Muscle layer of duodenum (tissue), 2 donors: ENCODE measurements at regions not wholly inside any gene's neighbourhood (a gene's known extent, or its start where the extent isn't known, plus 50 kb on each side); places are given as distances from the start of the nearest gene placed in this dataset.

Experiments used
- H3K27ac ChIP-seq: one replicate; pipeline ENCODE4 v1.7.0; 2013; ENCODE audit warnings: mild to moderate bottlenecking, low read length
- H3K27me3 ChIP-seq: one replicate; pipeline ENCODE4 v1.7.0; 2013; ENCODE audit warnings: low read depth, mild to moderate bottlenecking, control low read depth, low read length
- H3K36me3 ChIP-seq, 2 donors: one replicate each; pipeline ENCODE4 v1.7.0; 2013; ENCODE audit warnings: low read length in 2 of 2, control low read depth in 1 of 2, mild to moderate bottlenecking in 1 of 2; ENCODE audit not compliant: insufficient read depth in 2 of 2, control insufficient read depth in 1 of 2
- H3K4me1 ChIP-seq, 2 donors: one replicate each; pipeline ENCODE4 v1.7.0; 2013; ENCODE audit warnings: low read length in 2 of 2, mild to moderate bottlenecking in 2 of 2, control low read depth in 1 of 2, moderate library complexity in 1 of 2; ENCODE audit not compliant: insufficient read depth in 2 of 2, control insufficient read depth in 1 of 2
- H3K4me3 ChIP-seq, 2 donors: one replicate each; pipeline ENCODE4 v1.7.0; 2013; ENCODE audit warnings: low read length in 2 of 2, low read depth in 1 of 2, mild to moderate bottlenecking in 1 of 2
- H3K9me3 ChIP-seq, 2 donors: one replicate each; pipeline ENCODE4 v1.7.0; 2013; ENCODE audit warnings: low read length in 2 of 2, control low read depth in 1 of 2, mild to moderate bottlenecking in 1 of 2; ENCODE audit not compliant: control insufficient read depth in 1 of 2
- donor health status: healthy.

GRCh38 chr13:110773480-110773879 lies 60.0 kb downstream of the ING1 start:
- H3K36me3 ChIP-seq, result no peaks in the 10 kb centered on the region
- H3K4me3 ChIP-seq, result no peak overlapping the region
- H3K27ac ChIP-seq, result no peak overlapping the region
- H3K27me3 ChIP-seq, result no peaks in the 10 kb centered on the region
- H3K4me1 ChIP-seq, result no peaks in the 10 kb centered on the region
- H3K9me3 ChIP-seq, result no peaks in the 10 kb centered on the region

- no peaks in the 10 kb centered on the region for H3K9me3 ChIP-seq
These were observed 60.6 kb downstream of the ING1 start for GRCh38 chr13:110774051-110774450.

GRCh38 chr13:110774490-110774889 lies 61.0 kb downstream of the ING1 start:
- no peak overlapping the region for H3K27ac ChIP-seq
- H3K4me1 ChIP-seq, result no peaks in the 10 kb centered on the region
- no peaks in the 10 kb centered on the region for H3K36me3 ChIP-seq
- no peaks in the 10 kb centered on the region for H3K27me3 ChIP-seq
- no peak overlapping the region for H3K4me3 ChIP-seq
- H3K9me3 ChIP-seq, result no peaks in the 10 kb centered on the region

More at GRCh38 chr13:110774051-110774450, 60.6 kb downstream of the ING1 start:
- no peak overlapping the region for H3K27ac ChIP-seq
- no peaks in the 10 kb centered on the region for H3K36me3 ChIP-seq
- H3K4me3 ChIP-seq, result no peak overlapping the region
- H3K27me3 ChIP-seq, result no peaks in the 10 kb centered on the region
- no peaks in the 10 kb centered on the region for H3K4me1 ChIP-seq

- Histone ChIP-seq H3K4me1 (no peaks in the 10 kb centered on the region), H3K9me3 (no peaks in the 10 kb centered on the region), H3K27me3 (no peaks in the 10 kb centered on the region), H3K4me3 (no peak overlapping the region), H3K27ac (no peak overlapping the region), H3K36me3 (no peaks in the 10 kb centered on the region)
These were observed 62.1 kb downstream of the ING1 start for GRCh38 chr13:110775576-110775975.

GRCh38 chr13:110777251-110777820 lies 63.8 kb downstream of the ING1 start:
- Histone ChIP-seq H3K27ac (no peak overlapping the region), H3K36me3 (no peaks in the 10 kb centered on the region), H3K27me3 (no peaks in the 10 kb centered on the region), H3K4me1 (no peaks in the 10 kb centered on the region), H3K4me3 (no peak overlapping the region), H3K9me3 (no peaks in the 10 kb centered on the region)

- Histone ChIP-seq H3K27ac (no peak overlapping the region), H3K9me3 (no peaks in the 10 kb centered on the region), H3K36me3 (no peaks in the 10 kb centered on the region), H3K4me3 (no peak overlapping the region), H3K27me3 (no peaks in the 10 kb centered on the region), H3K4me1 (no peaks in the 10 kb centered on the region)
These were observed 65.5 kb downstream of the ING1 start for GRCh38 chr13:110779022-110779421.

- H3K9me3 ChIP-seq, result no peaks in the 10 kb centered on the region
- H3K4me1 ChIP-seq, result no peaks in the 10 kb centered on the region
- H3K36me3 ChIP-seq, result no peaks in the 10 kb centered on the region
- no peak overlapping the region for H3K27ac ChIP-seq
- H3K27me3 ChIP-seq, result no peaks in the 10 kb centered on the region
- H3K4me3 ChIP-seq, result no peak overlapping the region
These were observed 66.9 kb downstream of the ING1 start for GRCh38 chr13:110780422-110780821.

GRCh38 chr13:110782185-110782584 lies 68.7 kb downstream of the ING1 start:
- H3K4me1 ChIP-seq, result no peaks in the 10 kb centered on the region
- H3K27me3 ChIP-seq, result no peaks in the 10 kb centered on the region
- H3K27ac ChIP-seq, result no peak overlapping the region
- H3K4me3 ChIP-seq, result no peak overlapping the region
- H3K9me3 ChIP-seq, result no peaks in the 10 kb centered on the region
- H3K36me3 ChIP-seq, result no peaks in the 10 kb centered on the region

GRCh38 chr13:110784704-110785103 lies 71.2 kb downstream of the ING1 start:
- no peak overlapping the region for H3K27ac ChIP-seq
- H3K27me3 ChIP-seq, result no peaks in the 10 kb centered on the region
- H3K36me3 ChIP-seq, result no peaks in the 10 kb centered on the region
- no peaks in the 10 kb centered on the region for H3K9me3 ChIP-seq
- H3K4me3 ChIP-seq, result no peak overlapping the region
- no peaks in the 10 kb centered on the region for H3K4me1 ChIP-seq

GRCh38 chr13:110788778-110789177 lies 75.3 kb downstream of the ING1 start:
- Histone ChIP-seq H3K27me3 (no peaks in the 10 kb centered on the region), H3K27ac (no peak overlapping the region), H3K9me3 (peaks cover 6 to 29% of the 10 kb centered on the region in 2 donors), H3K36me3 (no peaks in the 10 kb centered on the region), H3K4me3 (no peak overlapping the region), H3K4me1 (no peaks in the 10 kb centered on the region)

- Histone ChIP-seq H3K4me1 (no peaks in the 10 kb centered on the region), H3K36me3 (no peaks in the 10 kb centered on the region), H3K27me3 (no peaks in the 10 kb centered on the region), H3K4me3 (no peak overlapping the region), H3K9me3 (peaks cover 6 to 29% of the 10 kb centered on the region in 2 donors), H3K27ac (no peak overlapping the region)
These were observed 76.4 kb downstream of the ING1 start for GRCh38 chr13:110789871-110790270.

GRCh38 chr13:110790371-110790770 lies 76.9 kb downstream of the ING1 start:
- no peak overlapping the region for H3K4me3 ChIP-seq
- H3K27me3 ChIP-seq, result no peaks in the 10 kb centered on the region
- no peak overlapping the region for H3K27ac ChIP-seq
- peaks cover 6 to 29% of the 10 kb centered on the region in 2 donors for H3K9me3 ChIP-seq
- no peaks in the 10 kb centered on the region for H3K36me3 ChIP-seq
- no peaks in the 10 kb centered on the region for H3K4me1 ChIP-seq
